K562 (cell line): ENCODE measurements at regions not wholly inside any gene's neighbourhood (a gene's known extent, or its start where the extent isn't known, plus 50 kb on each side); places are given as distances from the start of the nearest gene placed in this dataset. TPM values are rescaled to one million over a fixed set of nuclear protein-coding genes. Genes with fewer than 3 reads are reported as not detected.

Experiments used
- small RNA-seq: library from RNA; depleted of rRNA; stranded (forward); fragments of <200 nt; gene quantifications from one replicate; pipeline ENCODE3, GENCODE V24; 2014
- TF ChIP-seq, protein P1 (sequence below): fragments of 200-600 bp; sonication (generic); IDR thresholded peaks from one replicate; pipeline ENCODE4 v1.6.1; 2012; ENCODE audit warnings: mild to moderate bottlenecking, low read depth, low read length, inconsistent platforms

DNA sequence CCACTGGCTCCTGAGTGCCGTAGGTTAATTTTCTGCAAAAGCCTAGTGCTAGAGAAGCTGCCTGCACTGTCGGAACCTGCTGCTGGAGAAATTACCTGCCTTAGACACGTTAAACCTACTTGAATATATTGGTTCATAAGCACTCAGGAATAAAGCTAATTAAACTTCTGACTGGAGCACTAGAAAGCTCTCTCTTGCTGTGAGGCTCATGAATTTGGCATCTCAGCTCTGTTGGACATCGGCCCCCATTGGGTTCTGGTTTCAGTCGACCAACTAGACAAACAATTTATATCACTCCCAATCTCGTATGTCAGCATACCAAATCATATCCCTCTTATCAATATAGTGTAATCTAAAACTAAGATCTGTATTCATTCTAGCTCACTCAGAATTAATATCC, 52.4 kb upstream of the SEMA3C start (continued):
- TF ChIP-seq, protein P1, sequence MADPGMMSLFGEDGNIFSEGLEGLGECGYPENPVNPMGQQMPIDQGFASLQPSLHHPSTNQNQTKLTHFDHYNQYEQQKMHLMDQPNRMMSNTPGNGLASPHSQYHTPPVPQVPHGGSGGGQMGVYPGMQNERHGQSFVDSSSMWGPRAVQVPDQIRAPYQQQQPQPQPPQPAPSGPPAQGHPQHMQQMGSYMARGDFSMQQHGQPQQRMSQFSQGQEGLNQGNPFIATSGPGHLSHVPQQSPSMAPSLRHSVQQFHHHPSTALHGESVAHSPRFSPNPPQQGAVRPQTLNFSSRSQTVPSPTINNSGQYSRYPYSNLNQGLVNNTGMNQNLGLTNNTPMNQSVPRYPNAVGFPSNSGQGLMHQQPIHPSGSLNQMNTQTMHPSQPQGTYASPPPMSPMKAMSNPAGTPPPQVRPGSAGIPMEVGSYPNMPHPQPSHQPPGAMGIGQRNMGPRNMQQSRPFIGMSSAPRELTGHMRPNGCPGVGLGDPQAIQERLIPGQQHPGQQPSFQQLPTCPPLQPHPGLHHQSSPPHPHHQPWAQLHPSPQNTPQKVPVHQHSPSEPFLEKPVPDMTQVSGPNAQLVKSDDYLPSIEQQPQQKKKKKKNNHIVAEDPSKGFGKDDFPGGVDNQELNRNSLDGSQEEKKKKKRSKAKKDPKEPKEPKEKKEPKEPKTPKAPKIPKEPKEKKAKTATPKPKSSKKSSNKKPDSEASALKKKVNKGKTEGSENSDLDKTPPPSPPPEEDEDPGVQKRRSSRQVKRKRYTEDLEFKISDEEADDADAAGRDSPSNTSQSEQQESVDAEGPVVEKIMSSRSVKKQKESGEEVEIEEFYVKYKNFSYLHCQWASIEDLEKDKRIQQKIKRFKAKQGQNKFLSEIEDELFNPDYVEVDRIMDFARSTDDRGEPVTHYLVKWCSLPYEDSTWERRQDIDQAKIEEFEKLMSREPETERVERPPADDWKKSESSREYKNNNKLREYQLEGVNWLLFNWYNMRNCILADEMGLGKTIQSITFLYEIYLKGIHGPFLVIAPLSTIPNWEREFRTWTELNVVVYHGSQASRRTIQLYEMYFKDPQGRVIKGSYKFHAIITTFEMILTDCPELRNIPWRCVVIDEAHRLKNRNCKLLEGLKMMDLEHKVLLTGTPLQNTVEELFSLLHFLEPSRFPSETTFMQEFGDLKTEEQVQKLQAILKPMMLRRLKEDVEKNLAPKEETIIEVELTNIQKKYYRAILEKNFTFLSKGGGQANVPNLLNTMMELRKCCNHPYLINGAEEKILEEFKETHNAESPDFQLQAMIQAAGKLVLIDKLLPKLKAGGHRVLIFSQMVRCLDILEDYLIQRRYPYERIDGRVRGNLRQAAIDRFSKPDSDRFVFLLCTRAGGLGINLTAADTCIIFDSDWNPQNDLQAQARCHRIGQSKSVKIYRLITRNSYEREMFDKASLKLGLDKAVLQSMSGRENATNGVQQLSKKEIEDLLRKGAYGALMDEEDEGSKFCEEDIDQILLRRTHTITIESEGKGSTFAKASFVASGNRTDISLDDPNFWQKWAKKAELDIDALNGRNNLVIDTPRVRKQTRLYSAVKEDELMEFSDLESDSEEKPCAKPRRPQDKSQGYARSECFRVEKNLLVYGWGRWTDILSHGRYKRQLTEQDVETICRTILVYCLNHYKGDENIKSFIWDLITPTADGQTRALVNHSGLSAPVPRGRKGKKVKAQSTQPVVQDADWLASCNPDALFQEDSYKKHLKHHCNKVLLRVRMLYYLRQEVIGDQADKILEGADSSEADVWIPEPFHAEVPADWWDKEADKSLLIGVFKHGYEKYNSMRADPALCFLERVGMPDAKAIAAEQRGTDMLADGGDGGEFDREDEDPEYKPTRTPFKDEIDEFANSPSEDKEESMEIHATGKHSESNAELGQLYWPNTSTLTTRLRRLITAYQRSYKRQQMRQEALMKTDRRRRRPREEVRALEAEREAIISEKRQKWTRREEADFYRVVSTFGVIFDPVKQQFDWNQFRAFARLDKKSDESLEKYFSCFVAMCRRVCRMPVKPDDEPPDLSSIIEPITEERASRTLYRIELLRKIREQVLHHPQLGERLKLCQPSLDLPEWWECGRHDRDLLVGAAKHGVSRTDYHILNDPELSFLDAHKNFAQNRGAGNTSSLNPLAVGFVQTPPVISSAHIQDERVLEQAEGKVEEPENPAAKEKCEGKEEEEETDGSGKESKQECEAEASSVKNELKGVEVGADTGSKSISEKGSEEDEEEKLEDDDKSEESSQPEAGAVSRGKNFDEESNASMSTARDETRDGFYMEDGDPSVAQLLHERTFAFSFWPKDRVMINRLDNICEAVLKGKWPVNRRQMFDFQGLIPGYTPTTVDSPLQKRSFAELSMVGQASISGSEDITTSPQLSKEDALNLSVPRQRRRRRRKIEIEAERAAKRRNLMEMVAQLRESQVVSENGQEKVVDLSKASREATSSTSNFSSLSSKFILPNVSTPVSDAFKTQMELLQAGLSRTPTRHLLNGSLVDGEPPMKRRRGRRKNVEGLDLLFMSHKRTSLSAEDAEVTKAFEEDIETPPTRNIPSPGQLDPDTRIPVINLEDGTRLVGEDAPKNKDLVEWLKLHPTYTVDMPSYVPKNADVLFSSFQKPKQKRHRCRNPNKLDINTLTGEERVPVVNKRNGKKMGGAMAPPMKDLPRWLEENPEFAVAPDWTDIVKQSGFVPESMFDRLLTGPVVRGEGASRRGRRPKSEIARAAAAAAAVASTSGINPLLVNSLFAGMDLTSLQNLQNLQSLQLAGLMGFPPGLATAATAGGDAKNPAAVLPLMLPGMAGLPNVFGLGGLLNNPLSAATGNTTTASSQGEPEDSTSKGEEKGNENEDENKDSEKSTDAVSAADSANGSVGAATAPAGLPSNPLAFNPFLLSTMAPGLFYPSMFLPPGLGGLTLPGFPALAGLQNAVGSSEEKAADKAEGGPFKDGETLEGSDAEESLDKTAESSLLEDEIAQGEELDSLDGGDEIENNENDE, result no peak
- TF ChIP-seq, all 486 proteins: peak for 0

Small RNA genes in the stretch of these regions (small RNA-seq; reads per million reads assigned to genes)
- not detected for gene AC004866.1
